ENCODE measurements at regions not wholly inside any gene's neighbourhood (a gene's known extent, or its start where the extent isn't known, plus 50 kb on each side); places are given as distances from the start of the nearest gene placed in this dataset.

DNA sequence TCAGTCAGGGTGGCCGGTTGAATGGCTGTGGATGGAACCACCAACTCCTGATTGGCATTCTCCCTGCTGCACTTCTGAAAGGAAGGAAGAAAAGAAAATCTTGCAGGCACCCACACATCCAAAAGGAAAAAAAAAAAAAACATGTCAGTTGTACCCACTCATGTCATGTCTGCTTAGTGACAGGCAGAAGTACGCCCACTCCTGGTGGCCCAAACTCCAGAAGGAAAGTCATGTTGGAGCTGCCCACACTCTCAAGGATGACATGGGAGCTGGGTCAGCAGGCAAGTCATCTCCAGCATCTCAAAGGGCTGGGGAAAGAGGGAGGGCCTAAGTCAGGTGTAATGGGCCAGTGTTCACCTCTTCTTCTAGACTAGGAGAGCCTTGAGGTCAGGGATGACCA is 1079.1 kb downstream of the BCL11B start:
- TF ChIP-seq, protein P1, sequence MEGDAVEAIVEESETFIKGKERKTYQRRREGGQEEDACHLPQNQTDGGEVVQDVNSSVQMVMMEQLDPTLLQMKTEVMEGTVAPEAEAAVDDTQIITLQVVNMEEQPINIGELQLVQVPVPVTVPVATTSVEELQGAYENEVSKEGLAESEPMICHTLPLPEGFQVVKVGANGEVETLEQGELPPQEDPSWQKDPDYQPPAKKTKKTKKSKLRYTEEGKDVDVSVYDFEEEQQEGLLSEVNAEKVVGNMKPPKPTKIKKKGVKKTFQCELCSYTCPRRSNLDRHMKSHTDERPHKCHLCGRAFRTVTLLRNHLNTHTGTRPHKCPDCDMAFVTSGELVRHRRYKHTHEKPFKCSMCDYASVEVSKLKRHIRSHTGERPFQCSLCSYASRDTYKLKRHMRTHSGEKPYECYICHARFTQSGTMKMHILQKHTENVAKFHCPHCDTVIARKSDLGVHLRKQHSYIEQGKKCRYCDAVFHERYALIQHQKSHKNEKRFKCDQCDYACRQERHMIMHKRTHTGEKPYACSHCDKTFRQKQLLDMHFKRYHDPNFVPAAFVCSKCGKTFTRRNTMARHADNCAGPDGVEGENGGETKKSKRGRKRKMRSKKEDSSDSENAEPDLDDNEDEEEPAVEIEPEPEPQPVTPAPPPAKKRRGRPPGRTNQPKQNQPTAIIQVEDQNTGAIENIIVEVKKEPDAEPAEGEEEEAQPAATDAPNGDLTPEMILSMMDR (IDR thresholded peaks at IDR 0.05) = no peak
- no peak for TF ChIP-seq POLR2A (IDR thresholded peaks at IDR 0.05)
- no peak for TF ChIP-seq EP300 (IDR thresholded peaks at IDR 0.05)
